Choroid plexus epithelial cell (primary cell): ENCODE measurements at regions not wholly inside any gene's neighbourhood (a gene's known extent, or its start where the extent isn't known, plus 50 kb on each side); places are given as distances from the start of the nearest gene placed in this dataset.
"Not testable (repeated sequence)": the region's sequence is repeated elsewhere in the genome, so short reads cannot be mapped to it uniquely, and the experiment has no call there.

ENCODE experiments used
- DNase-seq: peaks from one replicate; pipeline ENCODE4 v3.0.0-alpha.2; 2010; ENCODE audit warnings: low read depth
- H3K4me3 ChIP-seq: 2 replicates; pipeline ENCODE4 v1.5.1; 2011; ENCODE audit warnings: low read depth, mild to moderate bottlenecking, control low read depth, low read length, moderate library complexity
- CTCF ChIP-seq: conservative IDR thresholded peaks from 2 replicates; pipeline ENCODE4 v1.5.1; 2011; ENCODE audit warnings: low read depth, mild to moderate bottlenecking, control low read depth, inconsistent platforms, low read length, moderate library complexity

GRCh38 chr6:26754212-26754611, 94.7 kb upstream of the ZNF322 start:
- no peak for TF ChIP-seq CTCF
- no peak overlapping the region for H3K4me3 ChIP-seq
- no peak for DNase-seq

GRCh38 chr6:26754801-26755200, 95.3 kb upstream of the ZNF322 start:
- not testable (repeated sequence) for H3K4me3 ChIP-seq, DNase-seq

- H3K4me3 ChIP-seq, result peak overlapping the region; percentile 14
These were observed 96.7 kb upstream of the ZNF322 start for GRCh38 chr6:26756067-26756805.

GRCh38 chr6:26766203-26766902, 106.8 kb upstream of the ZNF322 start:
- H3K4me3 ChIP-seq, DNase-seq: not testable (repeated sequence)

More at GRCh38 chr6:26756067-26756805, 96.7 kb upstream of the ZNF322 start:
- DNase-seq, result peak; percentile 48

GRCh38 chr6:26770941-26771666, 111.6 kb upstream of the ZNF322 start:
- not testable (repeated sequence) for DNase-seq, H3K4me3 ChIP-seq

GRCh38 chr6:26773414-26773813, 113.9 kb upstream of the ZNF322 start:
- DNase-seq, H3K4me3 ChIP-seq: not testable (repeated sequence)

- not testable (repeated sequence) for DNase-seq, H3K4me3 ChIP-seq
These were observed 121.0 kb upstream of the ZNF322 start for GRCh38 chr6:26780563-26780962.

GRCh38 chr6:26795474-26796307, 136.1 kb upstream of the ZNF322 start:
- not testable (repeated sequence) for H3K4me3 ChIP-seq, DNase-seq

- H3K4me3 ChIP-seq, DNase-seq: not testable (repeated sequence)
These were observed 140.5 kb upstream of the ZNF322 start for GRCh38 chr6:26799903-26800633.

- not testable (repeated sequence) for H3K4me3 ChIP-seq, DNase-seq
These were observed 144.2 kb upstream of the ZNF322 start for GRCh38 chr6:26803762-26804161.

- DNase-seq, result not testable (repeated sequence)
These were observed 152.1 kb upstream of the ZNF322 start for GRCh38 chr6:26811486-26812116.

GRCh38 chr6:26818640-26819225, 159.2 kb upstream of the ZNF322 start:
- not testable (repeated sequence) for H3K4me3 ChIP-seq, DNase-seq

More at GRCh38 chr6:26811486-26812116, 152.1 kb upstream of the ZNF322 start:
- not testable (repeated sequence) for H3K4me3 ChIP-seq

- DNase-seq, H3K4me3 ChIP-seq: not testable (repeated sequence)
These were observed 168.4 kb upstream of the ZNF322 start for GRCh38 chr6:26827965-26828364.

GRCh38 chr6:26829480-26829879, 169.9 kb upstream of the ZNF322 start:
- not testable (repeated sequence) for H3K4me3 ChIP-seq, DNase-seq

- DNase-seq, H3K4me3 ChIP-seq: not testable (repeated sequence)
These were observed 171.4 kb upstream of the ZNF322 start for GRCh38 chr6:26830992-26831391.

- DNase-seq, H3K4me3 ChIP-seq: not testable (repeated sequence)
These were observed 176.2 kb upstream of the ZNF322 start for GRCh38 chr6:26835707-26836106.
